H1 (cell line): ENCODE measurements at regions not wholly inside any gene's neighbourhood (a gene's known extent, or its start where the extent isn't known, plus 50 kb on each side); places are given as distances from the start of the nearest gene placed in this dataset.

Experiments
- CTCF ChIA-PET: fragments of 300-600 bp; sonication (Branson Sonifier 250); formaldehyde crosslinking; loops from one replicate; lab custom pipeline; 2021; ENCODE audit not compliant: partially characterized antibody; lab: Charles Lee
- POLR2A ChIA-PET: fragments of 300-600 bp; sonication (Branson Sonifier 250); formaldehyde crosslinking; loops from one replicate; lab custom pipeline; 2021; ENCODE audit warnings: inconsistent platforms; ENCODE audit not compliant: partially characterized antibody; lab: Charles Lee
- DNase-seq, 2 experiments: peaks; one replicate each; pipeline versions ENCODE4 v3.0.0 to v3.0.0-alpha.2; 2010 to 2022; ENCODE audit warnings: low spot score in 2 of 2, low read depth in 1 of 2, mixed read lengths in 1 of 2
- FAIRE-seq: peaks from 2 replicates; lab custom pipeline; 2011; peaks lifted over from hg19 to GRCh38; lab: Jason Lieb, UNC
- H2AFZ ChIP-seq: 2 replicates; pipeline ENCODE4 v1.8.1; 2012; ENCODE audit warnings: low read length, inconsistent platforms
- H2AK5ac ChIP-seq: 2 replicates; pipeline ENCODE4 v1.6.1; 2013; ENCODE audit warnings: low read depth, low read length
- H2BK120ac ChIP-seq: replicated peaks from 2 replicates; pipeline ENCODE3; 2013; ENCODE audit warnings: low read depth, low read length, inconsistent platforms
- H2BK12ac ChIP-seq: 2 replicates; pipeline ENCODE4 v1.6.1; 2013; ENCODE audit warnings: low read depth, low read length
- H2BK15ac ChIP-seq: 2 replicates; pipeline ENCODE4 v1.6.1; 2013; ENCODE audit warnings: low read length
- H2BK20ac ChIP-seq: 2 replicates; pipeline ENCODE4 v1.6.1; 2013; ENCODE audit warnings: low read length
- H2BK5ac ChIP-seq: 2 replicates; pipeline ENCODE4 v1.6.1; 2013; ENCODE audit warnings: low read depth, low read length
- H3K14ac ChIP-seq: 2 replicates; pipeline ENCODE4 v1.6.1; 2013; ENCODE audit warnings: inconsistent platforms; ENCODE audit not compliant: insufficient read length
- H3K18ac ChIP-seq: 2 replicates; pipeline ENCODE4 v1.6.1; 2013; ENCODE audit warnings: low read length; ENCODE audit errors: extremely low read depth
- H3K23ac ChIP-seq: 2 replicates; pipeline ENCODE4 v1.6.1; 2013; ENCODE audit warnings: inconsistent platforms; ENCODE audit not compliant: insufficient read length
- H3K23me2 ChIP-seq: 2 replicates; pipeline ENCODE4 v1.6.1; 2013; ENCODE audit warnings: low read depth, low read length
- H3K27ac ChIP-seq: 2 replicates; pipeline ENCODE4 v1.6.1; 2011; ENCODE audit warnings: low read depth, low read length, inconsistent platforms
- H3K27me3 ChIP-seq, 4 experiments: replicated peaks in 1 of 4; 1 replicate in 1 of 4; 2 replicates in 3 of 4; pipeline versions ENCODE4 v1.6.1 to v1.8.1; 2011 to 2013; ENCODE audit warnings: low read length in 3 of 4, mild to moderate bottlenecking in 3 of 4, inconsistent platforms in 2 of 4, mixed read lengths in 2 of 4, moderate library complexity in 1 of 4; ENCODE audit not compliant: control insufficient read depth in 3 of 4, insufficient read depth in 3 of 4; ENCODE audit errors: extremely low read depth in 1 of 4
- H3K36me3 ChIP-seq, 4 experiments: 2 replicates each; pipeline versions ENCODE4 v1.6.1 to v1.8.1; 2011 to 2013; ENCODE audit warnings: mild to moderate bottlenecking in 4 of 4, low read length in 3 of 4, moderate library complexity in 2 of 4, control low read depth in 1 of 4, inconsistent platforms in 1 of 4; ENCODE audit not compliant: insufficient read depth in 4 of 4, control insufficient read depth in 2 of 4
- H3K4ac ChIP-seq: replicated peaks from 2 replicates; pipeline ENCODE3; 2013; ENCODE audit warnings: low read length, low read depth, mixed read lengths, inconsistent platforms; ENCODE audit not compliant: insufficient read length
- H3K4me1 ChIP-seq, 4 experiments: replicated peaks in 1 of 4; 1 replicate in 1 of 4; 2 replicates in 3 of 4; pipeline versions ENCODE4 v1.6.1 to v1.8.1; 2011 to 2013; ENCODE audit warnings: low read length in 3 of 4, inconsistent platforms in 2 of 4, mixed read lengths in 1 of 4; ENCODE audit not compliant: insufficient read depth in 4 of 4, control insufficient read depth in 3 of 4
- H3K4me2 ChIP-seq, 2 experiments: 2 replicates each; pipeline versions ENCODE4 v1.6.1 to v1.8.1; 2011 to 2013; ENCODE audit warnings: low read depth in 2 of 2, low read length in 2 of 2, control low read depth in 1 of 2, inconsistent platforms in 1 of 2, mild to moderate bottlenecking in 1 of 2; ENCODE audit not compliant: insufficient read depth in 1 of 2
- H3K4me3 ChIP-seq, 4 experiments: fragments of 200-600, 300-600 bp in 1 of 4; sonication (generic), shearing (Covaris generic), sonication (Bioruptor Twin) in 1 of 4; 2 replicates each; pipeline versions ENCODE4 v1.5.1 to v1.8.1; 2011 to 2016; ENCODE audit warnings: low read length in 4 of 4, low read depth in 3 of 4, control low read depth in 2 of 4, inconsistent platforms in 2 of 4, mild to moderate bottlenecking in 2 of 4, mixed read lengths in 1 of 4, moderate library complexity in 1 of 4; ENCODE audit not compliant: insufficient read depth in 2 of 4; ENCODE audit errors: extremely low read depth in 1 of 4
- H3K56ac ChIP-seq: replicated peaks from 2 replicates; pipeline ENCODE3; 2013; ENCODE audit warnings: low read depth, mild to moderate bottlenecking, mixed read lengths, low read length, inconsistent platforms; ENCODE audit not compliant: insufficient read length
- H3K79me1 ChIP-seq: 2 replicates; pipeline ENCODE4 v1.6.1; 2013; ENCODE audit warnings: low read depth, low read length, control low read depth
- H3K79me2 ChIP-seq, 2 experiments: 2 replicates each; pipeline versions ENCODE4 v1.6.1 to v1.8.1; 2012 to 2013; ENCODE audit warnings: low read length in 2 of 2, mild to moderate bottlenecking in 2 of 2, inconsistent platforms in 1 of 2; ENCODE audit not compliant: insufficient read depth in 2 of 2, control insufficient read depth in 1 of 2
- H3K9ac ChIP-seq, 4 experiments: replicated peaks in 1 of 4; 1 replicate in 1 of 4; 2 replicates in 3 of 4; pipeline versions ENCODE4 v1.6.1 to v1.8.1; 2011 to 2013; ENCODE audit warnings: low read depth in 3 of 4, low read length in 3 of 4, control low read depth in 2 of 4, mild to moderate bottlenecking in 2 of 4, moderate library complexity in 2 of 4, inconsistent platforms in 1 of 4; ENCODE audit errors: extremely low read depth in 1 of 4
- H3K9me3 ChIP-seq, 2 experiments: 2 replicates each; pipeline versions ENCODE4 v1.6.1 to v1.8.1; 2012 to 2013; ENCODE audit warnings: mild to moderate bottlenecking in 2 of 2, moderate library complexity in 2 of 2, control low read depth in 1 of 2, inconsistent platforms in 1 of 2, low read depth in 1 of 2, low read length in 1 of 2, mixed read lengths in 1 of 2; ENCODE audit not compliant: insufficient read depth in 2 of 2
- H4K20me1 ChIP-seq, 2 experiments: replicated peaks in 1 of 2; 2 replicates each; pipeline versions ENCODE3 to v1.8.1; 2011 to 2013; ENCODE audit warnings: inconsistent platforms in 2 of 2, low read length in 2 of 2, mild to moderate bottlenecking in 1 of 2; ENCODE audit not compliant: insufficient read depth in 2 of 2, control insufficient read depth in 1 of 2
- H4K5ac ChIP-seq: 2 replicates; pipeline ENCODE4 v1.6.1; 2013; ENCODE audit warnings: low read length, low read depth, mixed read lengths, inconsistent platforms; ENCODE audit not compliant: insufficient read length
- H4K8ac ChIP-seq: 2 replicates; pipeline ENCODE4 v1.8.0; 2013; ENCODE audit warnings: mild to moderate bottlenecking, moderate library complexity, low read length, inconsistent platforms; ENCODE audit not compliant: insufficient read depth; ENCODE audit errors: extremely low read depth
- H4K91ac ChIP-seq: replicated peaks from 2 replicates; pipeline ENCODE3; 2013; ENCODE audit warnings: low read length, mixed read lengths, inconsistent platforms; ENCODE audit not compliant: insufficient read length
- BCL11A ChIP-seq, 2 experiments: IDR thresholded peaks; one replicate each; pipeline ENCODE4 v1.6.1; 2011; ENCODE audit warnings: low read depth in 2 of 2, low read length in 2 of 2, mild to moderate bottlenecking in 2 of 2
- JUN ChIP-seq: IDR thresholded peaks from 2 replicates; pipeline ENCODE4 v1.6.1; 2011; ENCODE audit warnings: low read depth, mild to moderate bottlenecking, improper control_type of control experiment, low read length
- JUND ChIP-seq: IDR thresholded peaks from 2 replicates; pipeline ENCODE4 v1.6.1; 2011; ENCODE audit warnings: mild to moderate bottlenecking, improper control_type of control experiment, low read length
- MAFK ChIP-seq: IDR thresholded peaks from 2 replicates; pipeline ENCODE4 v1.6.1; 2012; ENCODE audit warnings: low read depth, mild to moderate bottlenecking, improper control_type of control experiment, low read length
- NRF1 ChIP-seq: IDR thresholded peaks from 2 replicates; pipeline ENCODE4 v1.6.1; 2011; ENCODE audit warnings: mild to moderate bottlenecking, low read depth, low read length, improper control_type of control experiment
- POLR2A ChIP-seq, 2 experiments: IDR thresholded peaks; 1 replicate in 1 of 2; 2 replicates in 1 of 2; pipeline ENCODE4 v1.6.1; 2011; ENCODE audit warnings: low read depth in 2 of 2, low read length in 2 of 2, mild to moderate bottlenecking in 2 of 2; ENCODE audit errors: control extremely low read depth in 1 of 2
- POLR2AphosphoS5 ChIP-seq: IDR thresholded peaks from 2 replicates; pipeline ENCODE4 v1.6.1; 2011; ENCODE audit warnings: low read depth, low read length
- RAD21 ChIP-seq, 2 experiments: IDR thresholded peaks in 1 of 2; conservative IDR thresholded peaks in 1 of 2; 2 replicates each; pipeline ENCODE4 v1.6.1; 2011; ENCODE audit warnings: low read depth in 2 of 2, low read length in 2 of 2, improper control_type of control experiment in 1 of 2, inconsistent platforms in 1 of 2, mild to moderate bottlenecking in 1 of 2, moderate library complexity in 1 of 2
- RBBP5 ChIP-seq: IDR thresholded peaks from 2 replicates; pipeline ENCODE4 v1.7.1; 2012; ENCODE audit warnings: low read depth, mild to moderate bottlenecking, inconsistent platforms, low read length, moderate library complexity, borderline replicate concordance
- SIX5 ChIP-seq: IDR thresholded peaks from 2 replicates; pipeline ENCODE4 v1.6.1; 2011; ENCODE audit warnings: mild to moderate bottlenecking, low read depth, low read length
- SP1 ChIP-seq: IDR thresholded peaks from 2 replicates; pipeline ENCODE4 v1.6.1; 2011; ENCODE audit warnings: low read depth, low read length
- WGBS, 2 experiments: shearing (Covaris generic) in 1 of 2; methylation state at CpG; one replicate each; pipeline versions ENCODE4 v1.1.6 to v1.1.7; 2013 to 2015; ENCODE audit warnings: low lambda C conversion rate in 2 of 2, mixed read lengths in 2 of 2, inconsistent platforms in 1 of 2, low coverage in 1 of 2, missing lambda C conversion rate in 1 of 2; ENCODE audit not compliant: insufficient replicate concordance in 2 of 2, insufficient coverage in 1 of 2, insufficient read length in 1 of 2; ENCODE audit errors: extremely low coverage in 1 of 2, missing lambda C conversion rate in 1 of 2; 5-methylcytosine and 5-hydroxymethylcytosine counted together
- TF ChIP-seq, protein P1 (sequence below): IDR thresholded peaks from 2 replicates; pipeline ENCODE4 v1.6.1; 2012; ENCODE audit warnings: inconsistent platforms

DNA sequence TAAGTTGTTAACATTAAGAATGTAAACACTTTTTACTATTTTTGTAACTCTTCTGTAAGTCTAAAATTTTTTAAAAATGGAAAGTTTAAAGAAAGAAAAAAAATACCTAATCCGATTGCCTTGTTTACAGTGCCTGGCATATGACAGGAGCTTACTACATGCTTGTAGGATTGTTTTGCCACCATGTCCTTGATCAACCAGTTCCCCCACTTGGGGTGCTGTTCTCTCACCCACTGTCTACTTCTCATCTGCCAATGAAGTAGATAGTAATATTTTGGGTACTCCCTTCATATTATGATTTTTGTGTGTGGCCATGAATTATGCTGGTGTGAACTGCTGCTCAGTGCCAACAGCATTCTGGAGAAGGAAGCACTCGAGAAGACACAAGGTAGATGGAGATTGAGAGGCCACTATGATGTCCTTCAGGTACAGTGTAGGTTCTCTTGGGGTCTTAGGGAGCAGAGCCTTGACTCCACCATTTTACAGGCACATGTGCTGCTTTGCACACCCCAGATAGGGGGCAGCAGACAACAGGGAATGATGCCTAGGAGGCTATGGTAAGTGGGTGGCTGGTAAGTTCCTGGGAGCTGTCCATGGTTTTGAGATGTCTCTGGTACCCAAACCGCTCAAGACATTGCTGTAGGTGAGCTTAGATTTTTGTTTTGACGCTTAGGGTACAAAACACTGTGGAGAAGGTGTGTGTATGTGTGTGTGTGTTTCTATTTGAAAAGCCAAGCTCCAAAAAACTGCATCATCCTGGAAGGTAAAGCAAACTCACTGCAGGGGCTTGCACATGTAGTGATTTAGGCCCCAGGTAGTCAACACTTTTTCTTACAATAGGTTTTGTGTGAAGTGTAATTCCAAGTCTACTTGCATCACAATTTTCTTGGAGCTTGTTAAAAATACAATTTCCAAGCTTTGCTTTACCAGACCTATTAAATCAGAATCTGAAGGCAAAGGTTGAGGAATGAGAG lies 494.5 kb upstream of the LARGE1 start:
- Histone ChIP-seq H3K27ac (no peak overlapping the region), H2BK20ac (no peak overlapping the region), H3K9ac (no peak overlapping the region), H3K9me3 (no peaks in the 10 kb centered on the region), H3K27me3 (no peaks in the 10 kb centered on the region), H3K4me3 (no peak overlapping the region), H3K4me1 (no peaks in the 10 kb centered on the region), H4K8ac (no peak overlapping the region), H3K79me2 (no peaks in the 10 kb centered on the region), H2AFZ (no peak overlapping the region), H4K20me1 (no peaks in the 10 kb centered on the region), H3K4ac (no peak overlapping the region), H2BK120ac (no peak overlapping the region), H3K23ac (no peak overlapping the region), H4K91ac (no peak overlapping the region), H2BK12ac (no peak overlapping the region), H3K56ac (no peak overlapping the region), H2BK5ac (no peak overlapping the region), H3K14ac (no peak overlapping the region), H4K5ac (no peak overlapping the region), H3K36me3 (no peaks in the 10 kb centered on the region), H3K18ac (no peak overlapping the region), H3K23me2 (no peaks in the 10 kb centered on the region; the same call in 1 of the 2 replicates), H3K79me1 (no peaks in the 10 kb centered on the region), H2AK5ac (no peak overlapping the region), H3K4me2 (no peak overlapping the region), H2BK15ac (no peak overlapping the region)
- CTCF ChIA-PET, result interaction anchor here (0.6 to 3.9 kb wide), 54 partner anchors 11 to 1263 kb away, joined by 3 to 39 read pairs (median 3); no protein-coding TSS in a partner anchor
- DNase-seq, result peak; percentile 68 to 77
- 33% methylated on average over 4 of the region's 4 CpGs; no CpG with 5 or more reads in 1 of the 2 experiments for WGBS, 2 experiments
- peak; percentile 99 for FAIRE-seq
- POLR2A ChIA-PET, result interaction anchor here (0.9 kb wide), 1 partner anchor 610 kb away, joined by 3 read pairs; no protein-coding TSS in a partner anchor
- TF ChIP-seq SIX5 (no peak), BCL11A (IDR thresholded peaks at IDR 0.05; ENCODE audit: low read depth in 2 of 2, low read length in 2 of 2) (no peak), SP1 (0 out of 2 replicates have a peak, but pooled peaks have one; percentile 6), JUN (no peak), RBBP5 (no peak), JUND (no peak), POLR2A (IDR thresholded peaks at IDR 0.05; ENCODE audit: control extremely low read depth in 1 of 2, low read depth in 2 of 2, low read length in 2 of 2) (no peak), RAD21 (IDR thresholded peaks at IDR 0.05 in 1 of 2, conservative IDR thresholded peaks at IDR 0.05 in 1 of 2; ENCODE audit: low read depth in 2 of 2, low read length in 2 of 2) (peak; percentile 100), MAFK (no peak), POLR2AphosphoS5 (no peak), NRF1 (no peak)
- TF ChIP-seq, protein P1, sequence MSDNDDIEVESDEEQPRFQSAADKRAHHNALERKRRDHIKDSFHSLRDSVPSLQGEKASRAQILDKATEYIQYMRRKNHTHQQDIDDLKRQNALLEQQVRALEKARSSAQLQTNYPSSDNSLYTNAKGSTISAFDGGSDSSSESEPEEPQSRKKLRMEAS, result peak; percentile 70; the same call in 1 of the 2 replicates
